ENCODE measurements at regions not wholly inside any gene's neighbourhood (a gene's known extent, or its start where the extent isn't known, plus 50 kb on each side); places are given as distances from the start of the nearest gene placed in this dataset.

DNA sequence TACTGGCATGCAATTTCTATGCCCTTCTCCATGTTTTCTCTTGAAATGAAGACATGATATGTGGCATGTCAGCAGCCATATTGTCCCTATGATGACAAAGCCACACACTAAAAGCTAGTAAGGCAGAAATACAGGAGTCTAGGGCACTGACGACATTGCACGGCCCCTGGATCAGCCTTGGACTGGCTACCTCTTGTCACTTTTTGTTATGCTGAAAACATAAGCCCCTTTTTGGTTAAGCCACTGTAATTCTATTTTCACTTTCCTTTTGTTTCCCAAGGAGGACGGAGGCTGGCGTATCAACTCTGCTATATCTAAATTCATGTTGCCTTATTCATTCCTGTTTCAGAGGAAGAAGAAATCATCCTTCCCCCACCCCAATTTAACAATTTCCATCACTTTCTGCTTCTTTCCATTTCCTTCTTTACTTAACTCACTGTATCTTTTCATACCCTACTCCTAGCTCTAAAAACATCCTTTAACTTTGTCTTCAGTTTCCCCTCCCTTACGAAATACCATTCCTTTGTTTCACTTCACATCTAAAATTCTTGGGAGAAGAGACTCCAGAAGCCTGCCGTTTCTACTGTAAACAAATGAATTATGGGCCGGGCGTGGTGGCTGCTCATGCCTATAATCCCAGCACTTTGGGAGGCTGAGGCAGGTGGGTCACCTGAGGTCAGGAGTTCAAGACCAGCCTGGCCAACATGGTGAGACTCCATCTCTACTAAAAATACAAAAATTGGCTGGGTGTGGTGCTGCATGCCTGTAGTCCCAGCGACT is 364.1 kb downstream of the PCNX1 start:
- H3K9me3 Mint-ChIP-seq (ENCODE audit: unreplicated experiment) = no peaks in the 10 kb centered on the region
- TF ChIP-seq, protein P1, sequence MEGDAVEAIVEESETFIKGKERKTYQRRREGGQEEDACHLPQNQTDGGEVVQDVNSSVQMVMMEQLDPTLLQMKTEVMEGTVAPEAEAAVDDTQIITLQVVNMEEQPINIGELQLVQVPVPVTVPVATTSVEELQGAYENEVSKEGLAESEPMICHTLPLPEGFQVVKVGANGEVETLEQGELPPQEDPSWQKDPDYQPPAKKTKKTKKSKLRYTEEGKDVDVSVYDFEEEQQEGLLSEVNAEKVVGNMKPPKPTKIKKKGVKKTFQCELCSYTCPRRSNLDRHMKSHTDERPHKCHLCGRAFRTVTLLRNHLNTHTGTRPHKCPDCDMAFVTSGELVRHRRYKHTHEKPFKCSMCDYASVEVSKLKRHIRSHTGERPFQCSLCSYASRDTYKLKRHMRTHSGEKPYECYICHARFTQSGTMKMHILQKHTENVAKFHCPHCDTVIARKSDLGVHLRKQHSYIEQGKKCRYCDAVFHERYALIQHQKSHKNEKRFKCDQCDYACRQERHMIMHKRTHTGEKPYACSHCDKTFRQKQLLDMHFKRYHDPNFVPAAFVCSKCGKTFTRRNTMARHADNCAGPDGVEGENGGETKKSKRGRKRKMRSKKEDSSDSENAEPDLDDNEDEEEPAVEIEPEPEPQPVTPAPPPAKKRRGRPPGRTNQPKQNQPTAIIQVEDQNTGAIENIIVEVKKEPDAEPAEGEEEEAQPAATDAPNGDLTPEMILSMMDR (IDR thresholded peaks at IDR 0.05; ENCODE audit: unreplicated experiment) = no peak
- intact Hi-C loops (cut with micrococcal nuclease) = no loop called here
- H3K27me3 Mint-ChIP-seq (ENCODE audit: insufficient read depth, unreplicated experiment) = no peaks in the 10 kb centered on the region
- peaks cover 17% of the 10 kb centered on the region for H3K4me1 Mint-ChIP-seq (ENCODE audit: insufficient read depth, unreplicated experiment)
- no peak overlapping the region for H3K4me3 Mint-ChIP-seq (ENCODE audit: unreplicated experiment)
- BruUV-seq (replicated peaks) = no TSS peak
- H3K36me3 Mint-ChIP-seq (ENCODE audit: insufficient read depth, unreplicated experiment) = no peaks in the 10 kb centered on the region
- POLR2A ChIA-PET = no interaction called here
- no peak overlapping the region for H3K27ac Mint-ChIP-seq (ENCODE audit: low read depth, unreplicated experiment)
- CTCF ChIA-PET = no interaction called here
- DNase-seq (ENCODE audit: unreplicated experiment) = no peak

DNA sequence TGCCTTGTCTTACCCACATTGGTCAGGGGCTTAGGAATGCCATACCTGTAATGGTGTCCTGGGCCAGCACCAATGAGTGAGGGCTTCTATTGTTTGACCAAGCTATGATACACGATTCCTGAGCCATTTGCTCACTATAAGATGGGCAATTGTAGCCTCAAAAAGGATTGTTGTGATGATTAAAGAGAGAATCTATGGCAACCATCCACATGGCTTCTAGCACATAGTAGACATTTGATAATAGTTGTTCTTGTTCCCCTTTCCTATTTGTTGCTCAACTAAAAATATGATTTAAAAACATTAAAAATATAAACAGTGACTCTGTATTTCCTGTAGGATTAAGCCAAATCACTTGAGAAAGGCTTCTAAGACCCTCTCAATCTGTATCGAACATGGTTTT is 366.1 kb downstream of the PCNX1 start:
- H3K4me3 Mint-ChIP-seq (ENCODE audit: unreplicated experiment) = no peak overlapping the region
- ChIA-PET POLR2A (no interaction called here), CTCF (no interaction called here)
- H3K36me3 Mint-ChIP-seq (ENCODE audit: insufficient read depth, unreplicated experiment) = no peaks in the 10 kb centered on the region
- no peaks in the 10 kb centered on the region for H3K27me3 Mint-ChIP-seq (ENCODE audit: insufficient read depth, unreplicated experiment)
- BruUV-seq (replicated peaks) = no TSS peak
- intact Hi-C loops (cut with micrococcal nuclease) = no loop called here
- DNase-seq (ENCODE audit: unreplicated experiment) = no peak
- H3K4me1 Mint-ChIP-seq (ENCODE audit: insufficient read depth, unreplicated experiment) = peaks cover 6% of the 10 kb centered on the region
- H3K9me3 Mint-ChIP-seq (ENCODE audit: unreplicated experiment) = no peaks in the 10 kb centered on the region
- TF ChIP-seq, protein P1 (IDR thresholded peaks at IDR 0.05; ENCODE audit: unreplicated experiment) = no peak
- H3K27ac Mint-ChIP-seq (ENCODE audit: low read depth, unreplicated experiment) = no peak overlapping the region

DNA sequence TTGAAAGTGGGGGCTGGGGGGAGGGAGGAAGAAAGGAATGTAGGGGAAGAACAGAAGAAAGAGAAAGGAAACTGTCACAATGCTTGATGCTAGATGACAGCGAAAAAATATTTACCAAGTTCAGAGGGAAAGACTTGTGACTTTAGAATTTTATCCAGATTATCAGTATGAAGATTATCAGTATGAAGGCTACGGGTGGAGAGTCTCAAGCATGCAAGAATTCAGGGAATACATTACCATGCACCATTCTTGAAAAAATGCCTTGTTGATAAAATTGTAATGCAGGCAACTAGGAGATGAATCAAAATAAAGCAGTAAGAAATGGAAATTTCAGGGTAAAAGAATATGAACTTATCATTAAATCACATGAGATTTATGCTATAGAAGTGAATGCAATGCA is 376.8 kb downstream of the PCNX1 start:
- TF ChIP-seq, protein P1 (IDR thresholded peaks at IDR 0.05; ENCODE audit: unreplicated experiment) = no peak
- ChIA-PET POLR2A (no interaction called here), CTCF (interaction anchor here (0.6 kb wide), 1 partner anchor 120 kb away, joined by 3 read pairs; no protein-coding TSS in a partner anchor)

DNA sequence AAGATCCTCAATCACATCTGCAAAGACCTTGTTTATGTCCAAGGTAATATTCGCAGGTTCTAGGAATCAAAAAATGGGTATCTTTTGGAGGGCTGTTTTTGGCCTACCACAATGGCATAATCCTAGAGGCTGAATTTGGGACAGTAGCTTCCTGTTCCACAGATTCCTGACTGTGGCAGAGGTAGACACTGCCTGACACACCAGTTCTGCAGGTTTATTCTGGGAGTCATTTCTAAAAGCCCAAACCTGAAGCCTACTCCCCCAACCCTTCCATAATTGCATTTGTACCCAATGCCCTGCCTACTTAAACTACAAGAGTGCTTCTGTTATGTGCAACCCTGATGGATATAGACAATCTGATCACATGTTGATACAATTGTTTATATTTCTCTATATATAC is 378.9 kb downstream of the PCNX1 start:
- Mint-ChIP-seq H3K27me3 (ENCODE audit: insufficient read depth, unreplicated experiment) (no peaks in the 10 kb centered on the region), H3K36me3 (ENCODE audit: insufficient read depth, unreplicated experiment) (no peaks in the 10 kb centered on the region), H3K9me3 (ENCODE audit: unreplicated experiment) (no peaks in the 10 kb centered on the region), H3K4me1 (ENCODE audit: insufficient read depth, unreplicated experiment) (peaks cover 3% of the 10 kb centered on the region), H3K4me3 (ENCODE audit: unreplicated experiment) (no peak overlapping the region), H3K27ac (ENCODE audit: low read depth, unreplicated experiment) (no peak overlapping the region)
- POLR2A ChIA-PET = interaction anchor here (0.7 kb wide), 1 partner anchor 44 kb away, joined by 4 read pairs; no protein-coding TSS in a partner anchor
- intact Hi-C loops (cut with micrococcal nuclease) = no loop called here
- no TSS peak for BruUV-seq (replicated peaks)
- TF ChIP-seq, protein P1 (IDR thresholded peaks at IDR 0.05; ENCODE audit: unreplicated experiment) = no peak
- CTCF ChIA-PET = no interaction called here
- no peak for DNase-seq (ENCODE audit: unreplicated experiment)

More for the DNA sequence above, 376.8 kb downstream of the PCNX1 start:
- Mint-ChIP-seq H3K9me3 (ENCODE audit: unreplicated experiment) (no peaks in the 10 kb centered on the region), H3K36me3 (ENCODE audit: insufficient read depth, unreplicated experiment) (no peaks in the 10 kb centered on the region), H3K4me1 (ENCODE audit: insufficient read depth, unreplicated experiment) (no peaks in the 10 kb centered on the region), H3K27ac (ENCODE audit: low read depth, unreplicated experiment) (no peak overlapping the region), H3K4me3 (ENCODE audit: unreplicated experiment) (no peak overlapping the region), H3K27me3 (ENCODE audit: insufficient read depth, unreplicated experiment) (no peaks in the 10 kb centered on the region)
- no peak for DNase-seq (ENCODE audit: unreplicated experiment)
- no TSS peak for BruUV-seq (replicated peaks)
- intact Hi-C loops (cut with micrococcal nuclease) = no loop called here

All from MCF 10A (cell line).